ENCODE measurements at regions not wholly inside any gene's neighbourhood (a gene's known extent, or its start where the extent isn't known, plus 50 kb on each side); places are given as distances from the start of the nearest gene placed in this dataset.
"Not testable (repeated sequence)": the region's sequence is repeated elsewhere in the genome, so short reads cannot be mapped to it uniquely, and the experiment has no call there.

GRCh38 chr6:3920321-3920720 lies 71.1 kb downstream of the FAM50B start:
- ATAC-seq: no peak
- DNase-seq: no peak

- no peak for ATAC-seq
- DNase-seq: no peak
Observed at GRCh38 chr6:3921663-3922062, 72.5 kb downstream of the FAM50B start.

DNA sequence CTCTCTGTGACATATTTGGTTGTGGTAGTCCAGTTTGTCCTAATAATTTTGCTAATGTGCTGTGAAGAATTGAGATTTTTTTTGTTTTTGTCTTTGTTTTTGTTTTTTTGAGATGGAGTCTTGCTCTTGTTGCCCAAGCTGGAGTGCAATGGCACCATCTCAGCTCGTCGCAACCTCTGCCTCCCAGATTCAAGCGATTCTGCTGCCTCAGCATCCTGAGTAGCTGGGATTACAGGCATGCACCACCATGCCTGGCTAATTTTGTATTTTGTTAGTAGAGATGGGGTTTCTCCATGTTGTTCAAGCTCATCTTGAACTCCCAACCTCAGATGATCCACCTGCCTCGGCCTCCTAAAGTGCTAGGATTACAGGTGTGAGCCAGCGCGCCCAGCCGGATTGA lies 73.4 kb downstream of the FAM50B start:
- DNase-seq, ATAC-seq: not testable (repeated sequence)

DNA sequence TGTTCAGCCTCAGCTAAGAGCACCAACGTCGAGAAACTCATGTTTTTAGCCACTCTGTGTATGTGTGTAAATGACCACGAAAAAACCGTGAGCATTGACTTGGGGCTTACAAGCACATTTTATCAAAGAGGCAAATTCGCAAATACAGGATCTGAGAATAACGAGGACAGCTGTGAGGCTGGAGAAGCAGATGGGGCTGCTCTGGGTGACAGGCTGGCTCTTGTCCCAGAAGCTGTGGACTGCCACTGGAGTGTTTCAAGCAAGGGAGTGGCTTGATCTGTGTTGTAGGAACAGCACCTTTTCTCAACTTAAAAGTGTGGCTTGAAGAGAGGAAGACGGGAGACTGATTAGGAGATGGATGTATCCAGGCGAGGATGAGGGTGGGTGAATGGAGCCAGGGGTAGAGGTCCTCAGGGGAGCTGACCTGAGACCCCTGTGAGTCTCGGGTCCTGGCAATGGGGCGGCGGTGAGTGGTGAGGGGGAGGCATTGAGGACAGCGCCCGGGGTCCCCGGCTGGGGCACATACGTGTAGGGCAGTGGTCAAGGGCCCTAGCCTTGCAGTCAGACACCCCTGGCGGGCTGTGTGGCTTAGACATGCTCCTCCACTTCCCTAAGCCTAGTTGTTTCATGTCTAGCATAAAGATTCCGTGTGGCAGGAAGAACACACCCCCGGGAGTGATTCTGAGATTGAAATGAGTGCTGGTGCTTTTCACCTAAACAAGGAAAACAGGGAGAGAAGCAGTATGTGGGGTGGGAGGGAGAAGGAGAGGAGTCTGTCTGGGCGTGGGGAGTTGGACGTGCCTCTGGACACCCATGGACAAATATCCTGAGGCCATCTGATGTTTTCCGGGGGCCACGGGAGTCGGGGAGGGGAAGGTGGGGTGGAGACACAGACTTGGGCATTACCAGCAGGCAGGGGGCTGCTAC lies 76.3 kb downstream of the FAM50B start:
- DNase-seq, ATAC-seq: not testable (repeated sequence)

DNA sequence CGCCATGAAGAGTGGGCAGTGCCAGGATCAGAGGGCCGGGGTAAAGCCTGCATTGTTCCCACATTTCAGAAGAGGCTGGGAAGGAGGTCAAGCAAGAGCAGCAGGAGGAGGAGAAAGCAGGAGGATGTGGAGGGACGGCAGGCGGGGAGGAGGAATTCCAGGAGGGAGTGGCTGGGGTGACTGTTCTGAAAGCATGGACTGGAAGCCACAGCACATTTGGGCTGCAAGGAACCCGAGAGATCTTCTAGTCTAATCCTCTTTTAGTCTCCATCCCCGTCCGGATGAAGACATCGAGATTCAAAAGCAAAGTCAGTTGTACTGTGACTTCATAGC lies 76.9 kb downstream of the FAM50B start:
- DNase-seq (no peak), ATAC-seq (no peak)

DNA sequence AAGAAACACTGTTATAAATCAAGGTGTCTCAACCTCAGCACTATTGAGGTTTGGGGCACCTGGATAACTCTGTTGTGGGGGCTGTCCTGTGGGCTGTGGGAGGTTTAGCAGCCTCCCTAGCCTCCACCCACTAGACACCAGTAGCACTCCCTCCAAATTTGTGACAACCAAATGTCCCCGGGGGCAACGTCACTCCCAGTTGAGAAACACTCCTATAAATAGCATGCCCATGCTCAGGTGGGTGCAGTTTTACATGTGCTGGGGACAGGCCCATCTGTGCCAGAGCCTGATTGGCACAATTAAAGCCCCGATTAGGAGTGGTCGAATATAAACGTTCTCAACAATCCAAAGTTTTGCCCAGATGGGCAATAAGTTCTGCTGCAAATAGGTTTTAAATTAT lies 78.9 kb downstream of the FAM50B start:
- DNase-seq (no peak), ATAC-seq (no peak)

DNA sequence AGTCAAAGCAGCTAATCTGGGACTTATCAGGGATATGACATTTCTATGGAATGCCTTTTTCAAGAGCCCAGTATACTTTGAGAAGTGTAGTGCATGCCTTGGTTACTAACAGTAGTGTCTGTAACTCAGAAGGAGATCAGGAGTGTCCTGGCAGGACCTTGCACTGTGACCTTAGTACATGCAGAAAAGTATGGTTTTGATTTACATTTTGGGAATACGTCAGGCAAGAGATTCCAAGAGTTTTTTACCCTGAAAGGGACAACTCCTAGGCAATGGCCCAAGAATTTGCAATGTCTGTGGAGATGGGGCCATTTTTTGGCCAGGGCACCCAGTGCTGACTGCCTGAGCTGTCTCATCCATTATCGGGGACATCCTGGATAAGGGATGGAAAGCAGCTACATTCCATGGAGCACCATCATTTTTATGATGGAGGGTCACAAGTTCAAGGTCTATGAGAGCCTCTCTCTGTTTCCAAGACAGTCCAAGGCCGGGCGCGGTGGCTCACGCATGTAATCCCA lies 80.2 kb downstream of the FAM50B start:
- DNase-seq: no peak
- no peak for ATAC-seq

DNA sequence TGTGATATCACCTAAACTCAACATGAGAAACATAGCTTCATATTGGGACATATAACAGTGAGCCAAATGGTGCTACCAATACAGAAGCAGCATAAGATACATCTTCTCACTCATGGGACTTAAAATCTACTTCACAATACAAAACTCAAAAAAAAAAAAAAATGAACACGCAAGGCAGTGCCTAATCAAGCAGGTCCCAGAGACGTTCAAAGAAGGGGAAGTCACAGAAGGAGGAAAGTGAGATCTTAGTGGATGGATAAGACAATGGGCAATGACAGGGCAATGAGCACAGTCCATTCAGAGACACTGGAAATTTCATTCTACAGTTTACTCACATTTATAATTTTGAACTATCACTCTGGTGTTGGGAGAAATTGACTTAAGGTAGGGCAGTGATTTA lies 88.3 kb downstream of the FAM50B start:
- ATAC-seq (no peak), DNase-seq (no peak)

DNA sequence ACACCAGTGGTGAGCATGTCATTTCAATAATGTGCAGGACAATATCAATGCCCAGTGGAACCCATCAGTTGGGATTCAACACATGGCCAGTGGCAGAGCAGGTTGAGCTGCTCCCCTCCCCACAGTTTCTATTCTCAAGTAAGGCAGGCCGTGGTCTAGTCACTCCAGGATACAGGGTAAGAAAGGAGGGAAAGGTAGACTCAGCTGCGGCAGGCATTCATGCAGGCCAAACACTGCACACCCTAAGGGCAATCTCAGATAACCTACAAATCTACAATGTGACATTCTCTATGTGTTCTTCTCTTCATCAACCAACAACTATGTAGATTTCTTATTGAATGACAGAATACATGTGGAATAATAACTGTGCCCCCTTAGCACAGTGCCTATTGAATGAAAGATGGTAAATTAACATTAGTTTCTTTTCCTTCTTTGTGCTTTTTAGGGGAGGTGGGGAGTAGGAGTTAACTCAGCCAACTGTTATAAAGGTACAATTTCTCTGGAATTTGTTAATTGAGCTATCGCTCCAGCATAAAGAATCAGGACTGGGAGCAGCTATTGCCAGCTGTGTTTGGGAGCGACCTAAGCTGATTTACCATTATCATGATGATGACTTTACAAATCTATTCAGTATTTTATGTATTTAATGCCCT lies 89.7 kb downstream of the FAM50B start:
- ATAC-seq (no peak), DNase-seq (no peak)

DNA sequence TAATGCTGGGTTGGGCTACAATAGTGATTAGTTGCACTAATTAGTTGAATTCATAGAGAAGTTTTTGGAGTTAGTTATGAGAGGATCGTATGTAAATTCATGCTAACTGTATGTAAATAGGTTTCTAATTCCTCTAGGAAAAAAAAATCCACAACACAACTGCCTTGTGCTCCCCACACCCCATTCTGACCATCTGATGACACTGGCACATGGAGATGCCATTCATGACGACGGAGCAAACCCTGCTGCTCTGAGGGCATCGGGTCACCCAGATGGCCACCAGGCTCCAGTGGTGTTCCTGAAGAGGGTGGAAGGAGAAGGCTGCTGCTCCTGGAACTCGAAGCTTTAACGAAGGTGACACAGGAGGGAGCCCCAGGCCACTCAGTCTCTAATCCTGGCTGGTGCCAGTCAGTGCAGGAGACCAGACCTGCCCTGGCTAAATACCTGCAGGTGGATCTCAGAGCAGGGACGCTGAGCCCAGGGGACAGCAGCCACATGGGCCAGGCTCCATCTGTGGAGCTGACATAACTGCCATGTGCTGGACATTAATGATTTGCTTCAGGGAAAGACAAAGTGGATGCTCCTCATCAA lies 90.3 kb downstream of the FAM50B start:
- ATAC-seq (no peak), DNase-seq (no peak)

DNA sequence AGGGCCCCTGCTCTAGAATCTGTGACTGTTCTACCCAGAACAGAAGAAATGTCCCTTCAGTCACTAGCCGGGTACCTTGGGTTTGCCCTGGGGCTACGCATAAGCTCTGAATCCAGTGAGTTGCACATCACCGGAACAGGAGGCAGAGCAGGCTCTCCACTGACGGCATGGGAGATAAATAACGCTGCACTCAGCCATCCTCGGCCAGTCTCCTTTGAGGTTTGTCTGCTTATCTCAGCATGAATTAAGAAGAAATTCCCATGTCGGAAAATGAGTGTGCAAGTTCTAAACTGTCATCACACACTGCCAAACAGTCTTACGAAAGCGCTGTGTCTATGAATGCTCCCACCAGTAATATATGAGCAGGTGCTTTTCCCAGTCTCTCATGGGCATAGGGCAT lies 90.8 kb downstream of the FAM50B start:
- DNase-seq (no peak), ATAC-seq (no peak)

DNA sequence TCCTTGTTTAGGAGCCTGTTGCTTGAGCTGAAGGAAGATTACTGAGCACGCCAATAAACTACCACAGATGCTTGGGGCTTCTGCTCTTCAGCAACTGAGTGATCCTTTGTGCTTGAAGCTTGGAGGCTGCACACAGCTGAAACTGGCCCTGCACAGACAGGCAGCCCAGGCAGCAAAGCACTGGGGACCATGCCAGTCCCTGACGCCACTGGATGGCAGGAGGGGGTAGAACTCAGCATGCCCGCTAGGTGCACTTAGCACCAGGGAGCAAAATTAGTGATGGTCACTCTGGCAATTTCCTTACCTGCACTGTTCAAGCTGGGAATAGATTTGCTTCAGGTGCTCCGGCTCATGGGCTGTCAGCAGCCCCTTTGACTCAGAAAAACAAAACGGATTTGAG lies 91.5 kb downstream of the FAM50B start:
- no peak for DNase-seq
- ATAC-seq: no peak

DNA sequence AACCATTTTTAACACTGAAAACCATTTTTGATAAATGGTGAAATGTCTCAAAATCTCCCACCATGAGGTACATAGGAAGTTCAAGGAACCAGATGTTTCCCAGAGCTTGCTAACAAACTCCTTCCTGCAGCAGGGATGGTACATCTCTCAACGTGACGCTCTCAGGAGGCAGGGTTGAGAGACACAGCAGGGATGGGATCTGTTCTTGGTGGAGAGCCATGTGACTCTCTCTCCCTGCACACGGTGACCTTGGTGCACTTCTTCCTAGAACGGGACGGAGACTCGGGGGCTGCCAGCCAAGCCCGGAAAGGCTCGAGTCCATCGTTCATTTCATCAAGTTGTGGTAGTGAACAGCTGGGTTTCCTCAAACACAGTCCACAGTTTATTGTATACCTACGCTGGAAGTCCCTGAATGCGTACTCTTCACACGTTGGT lies 94.2 kb downstream of the FAM50B start:
- ATAC-seq (no peak), DNase-seq (no peak)

GRCh38 chr6:3944246-3944645 lies 95.1 kb downstream of the FAM50B start:
- no peak for DNase-seq

DNA sequence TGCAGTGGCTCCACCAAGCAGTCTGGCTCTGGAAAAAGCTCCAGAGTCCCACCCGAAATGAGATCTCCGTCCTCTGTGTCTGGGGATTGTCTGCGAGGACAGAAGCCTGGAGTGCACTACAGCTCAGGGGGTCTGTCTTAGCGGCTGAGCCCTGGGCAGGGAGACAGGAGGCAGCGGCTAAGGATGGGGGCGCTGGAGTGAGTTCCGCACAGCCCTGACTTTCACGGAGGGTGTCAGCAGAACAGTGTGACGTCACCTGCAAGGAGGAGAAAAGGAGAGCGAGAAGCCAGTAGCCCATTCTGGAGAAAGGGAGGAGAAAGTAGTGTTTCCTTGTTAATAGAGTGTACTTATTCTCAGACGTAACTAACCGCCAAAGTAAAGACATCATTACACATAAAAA lies 97.6 kb downstream of the FAM50B start:
- no peak for ATAC-seq
- DNase-seq: no peak

More at GRCh38 chr6:3944246-3944645, 95.1 kb downstream of the FAM50B start:
- ATAC-seq: no peak

DNA sequence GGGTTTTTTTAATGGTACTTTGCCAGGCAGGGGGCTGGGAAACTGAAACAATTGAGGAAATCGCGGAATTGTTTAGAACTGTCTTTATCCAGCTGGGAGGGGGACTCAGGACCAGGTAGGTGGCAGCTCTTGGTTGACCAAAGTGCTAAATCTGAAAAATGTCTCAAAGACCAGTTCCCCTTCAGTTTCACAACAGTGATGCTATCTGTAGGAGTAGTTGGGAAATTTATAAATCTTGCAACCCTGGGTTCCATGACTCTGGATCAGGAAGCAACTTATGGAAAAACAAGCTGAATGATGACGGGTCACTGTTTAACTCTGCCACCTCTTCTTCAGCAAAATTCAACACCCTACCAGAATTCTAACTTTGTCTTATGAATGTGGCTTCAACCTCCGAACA lies 99.7 kb downstream of the FAM50B start:
- ATAC-seq (no peak), DNase-seq (no peak)

GRCh38 chr6:3949521-3949920 lies 100.3 kb downstream of the FAM50B start:
- no peak for ATAC-seq

DNA sequence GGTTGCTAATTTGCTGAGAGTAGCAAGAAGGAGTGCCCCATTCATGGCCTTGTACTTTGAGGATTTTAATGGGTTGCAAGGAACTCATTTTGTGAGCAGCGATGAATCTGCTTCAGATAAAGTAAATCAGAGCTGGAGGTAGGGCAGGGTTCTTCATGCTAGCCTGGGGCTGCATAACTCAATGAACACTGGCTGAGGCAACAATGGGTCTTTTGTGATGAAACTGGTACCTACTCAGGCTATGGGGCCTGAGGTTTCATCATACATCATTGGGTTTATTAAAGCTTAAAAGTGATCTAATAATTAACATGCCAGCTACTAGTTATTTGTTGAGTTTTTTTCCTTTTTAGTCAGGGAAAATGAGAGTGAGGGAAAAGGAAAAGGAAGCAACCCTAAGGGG lies 106.9 kb downstream of the FAM50B start:
- DNase-seq (no peak), ATAC-seq (no peak)

More at GRCh38 chr6:3949521-3949920, 100.3 kb downstream of the FAM50B start:
- DNase-seq: no peak

- no peak for ATAC-seq
- DNase-seq: no peak
Observed at GRCh38 chr6:3957321-3957720, 108.1 kb downstream of the FAM50B start.

GRCh38 chr6:3958255-3958654 lies 109.1 kb downstream of the FAM50B start:
- ATAC-seq (no peak), DNase-seq (no peak)

GRCh38 chr6:3959385-3959784 lies 110.2 kb downstream of the FAM50B start:
- no peak for DNase-seq
- no peak for ATAC-seq

- ATAC-seq: no peak
- DNase-seq: no peak
Observed at GRCh38 chr6:3960754-3961361, 111.7 kb downstream of the FAM50B start.

Measured in stimulated activated naive CD8-positive, alpha-beta T cell treated with anti-CD3 and anti-CD28 coated beads, Interleukin-15, Interleukin-2, amounts not matched to agents 100 U/mL and 50 U/mL, for 24 hours (primary cell).